Heart right ventricle (tissue), 16 donors: ENCODE measurements at regions not wholly inside any gene's neighbourhood (a gene's known extent, or its start where the extent isn't known, plus 50 kb on each side); places are given as distances from the start of the nearest gene placed in this dataset.
A peak's percentile ranks its signal among the peaks of the same experiment; 100 is the strongest.

Experiments used
- ATAC-seq, 8 donors: fragments of 200-7000 bp; cut with Tn5 transposase; one replicate each; pipeline ENCODE4 v1.9.1; 2020; ENCODE audit warnings: mild to moderate bottlenecking in 8 of 8, moderate library complexity in 8 of 8, moderate number of reproducible peaks in 1 of 8
- DNase-seq, 2 donors: peaks; one replicate each; pipeline ENCODE4 v3.0.0-alpha.2; 2020
- H3K27ac ChIP-seq, 10 donors: fragments of 200-600 bp; sonication (generic) in 2 of 10; one replicate each; pipeline versions ENCODE4 v1.5.0 to v1.8.0; 2020 to 2022; ENCODE audit warnings: mild to moderate bottlenecking in 3 of 10
- H3K27me3 ChIP-seq, 7 donors: fragments of 200-600 bp; one replicate each; pipeline ENCODE4 v1.8.0; 2021 to 2022; ENCODE audit warnings: mild to moderate bottlenecking in 2 of 7
- H3K36me3 ChIP-seq, 9 donors: fragments of 200-600 bp; sonication (generic) in 1 of 9; one replicate each; pipeline versions ENCODE4 v1.5.0 to v1.8.0; 2020 to 2022; ENCODE audit warnings: mild to moderate bottlenecking in 2 of 9
- H3K4me1 ChIP-seq, 9 donors: fragments of 200-600 bp; sonication (generic) in 1 of 9; one replicate each; pipeline versions ENCODE4 v1.5.0 to v1.8.0; 2020 to 2022; ENCODE audit warnings: mild to moderate bottlenecking in 4 of 9
- H3K4me3 ChIP-seq, 10 donors: fragments of 200-600 bp; sonication (generic) in 2 of 10; one replicate each; pipeline versions ENCODE4 v1.5.0 to v1.8.0; 2020 to 2022; ENCODE audit warnings: mild to moderate bottlenecking in 7 of 10, moderate library complexity in 2 of 10
- H3K9me3 ChIP-seq, 11 donors: fragments of 200-600 bp in 10 of 11; sonication (generic) in 2 of 11; one replicate each; pipeline versions ENCODE4 v1.5.0 to v1.8.0; 2013 to 2022; ENCODE audit warnings: mild to moderate bottlenecking in 2 of 11, control low read depth in 1 of 11, moderate library complexity in 1 of 11
- CTCF ChIP-seq, 9 donors: fragments of 200-600 bp; sonication (generic) in 2 of 9; IDR thresholded peaks; one replicate each; pipeline versions ENCODE4 v1.5.0 to v1.8.0; 2021 to 2022; ENCODE audit warnings: antibody characterized with exemption in 9 of 9, mild to moderate bottlenecking in 5 of 9, moderate library complexity in 1 of 9
- WGBS, 2 donors: extraction: QIAGEN DNeasy Blood & Tissue Kit; methylation state at CpG; one replicate each; pipeline ENCODE4 v1.1.7; 2013; ENCODE audit warnings: inconsistent platforms in 1 of 2; 5-methylcytosine and 5-hydroxymethylcytosine counted together
- intact Hi-C, 10 donors: fragments of 100-400 bp; cut with DNase I; formaldehyde crosslinking; loops; one replicate each; pipeline versions ENCODE4 v1.11.1 to v1.14.2; 2022
- donor health status: Arrhythmogenic right ventricular cardiomyopathy.
- donor health status: ischemic (EF 13 %, LVEDD 7.1; RV severe dilation, severe dysfunction).
- donor health status: healthy with polysubstance abuse.
- donor health status: DM: no; HTN: yes; CAD: no.
- donor health status: DM: no; HTN: no; CAD: no.
- donor health status: ischemic (EF 25% LVEDD 6.9; RV normal size, moderate dysfunction).
- donor health status: ischemic (EF 25% LVEDD 5.7; RV mildly dilated, moderate dysfunction).
- donor health status: healthy.
- donor health status: DM: yes; HTN: yes; CAD: no.
- donor health status: Ischemic cardiomyopathy.
- donor health status: ischemic (EF 35%, LVEDD 5.7; RV mildly dilated, moderate dysfunction).
- donor health status: nonischemic (EF 11% LVEDD 7.7; RV severe dilation, severe dysfunction).
- donor health status: DM: yes; HTN: yes; CAD: no.
- donor health status: PGD.
- donor health status: ischemic (EF 29% LVEDD 5.4; RV normal size, mild dysfunction).
- donor health status: nonischemic (EF 23%, LVEDD 6.1; RV moderate dilation, normal function).

- peak overlapping the region in 7 of 10 donors; percentile 36 to 79 (median 58) for H3K27ac ChIP-seq
- 31 to 33% methylated on average over 24 of the region's 24 CpGs for WGBS, 2 donors
- intact Hi-C loops, result no loop called here
Observed at GRCh38 chr4:3827616-3828492, 61.7 kb downstream of the ADRA2C start.

GRCh38 chr4:3828546-3828945, 62.4 kb downstream of the ADRA2C start:
- ATAC-seq, result no peak
- H3K36me3 ChIP-seq, result no peaks in the 10 kb centered on the region
- no peak overlapping the region for H3K27ac ChIP-seq
- H3K4me3 ChIP-seq, result no peak overlapping the region
- H3K27me3 ChIP-seq, result peaks cover 0 to 17% (median 0%) of the 10 kb centered on the region in 7 donors
- no peak for DNase-seq
- H3K4me1 ChIP-seq, result peaks cover 0 to 16% (median 8%) of the 10 kb centered on the region in 9 donors
- 91 to 92% methylated on average over 9 of the region's 9 CpGs for WGBS, 2 donors
- TF ChIP-seq CTCF (IDR thresholded peaks at IDR 0.05), result no peak
- no peaks in the 10 kb centered on the region for H3K9me3 ChIP-seq
- intact Hi-C loops, result no loop called here

More at GRCh38 chr4:3827616-3828492, 61.7 kb downstream of the ADRA2C start:
- Histone ChIP-seq H3K4me1 (peaks cover 0 to 16% (median 8%) of the 10 kb centered on the region in 9 donors), H3K27me3 (peaks cover 0 to 10% (median 0%) of the 10 kb centered on the region in 7 donors), H3K36me3 (no peaks in the 10 kb centered on the region), H3K9me3 (no peaks in the 10 kb centered on the region), H3K4me3 (peak overlapping the region in 3 of 10 donors; percentile 9 to 33 (median 14))
- ATAC-seq, result peak; percentile 81 to 98 (median 94)
- DNase-seq, result peak; percentile 84 to 88
- no peak for TF ChIP-seq CTCF (IDR thresholded peaks at IDR 0.05)

DNA sequence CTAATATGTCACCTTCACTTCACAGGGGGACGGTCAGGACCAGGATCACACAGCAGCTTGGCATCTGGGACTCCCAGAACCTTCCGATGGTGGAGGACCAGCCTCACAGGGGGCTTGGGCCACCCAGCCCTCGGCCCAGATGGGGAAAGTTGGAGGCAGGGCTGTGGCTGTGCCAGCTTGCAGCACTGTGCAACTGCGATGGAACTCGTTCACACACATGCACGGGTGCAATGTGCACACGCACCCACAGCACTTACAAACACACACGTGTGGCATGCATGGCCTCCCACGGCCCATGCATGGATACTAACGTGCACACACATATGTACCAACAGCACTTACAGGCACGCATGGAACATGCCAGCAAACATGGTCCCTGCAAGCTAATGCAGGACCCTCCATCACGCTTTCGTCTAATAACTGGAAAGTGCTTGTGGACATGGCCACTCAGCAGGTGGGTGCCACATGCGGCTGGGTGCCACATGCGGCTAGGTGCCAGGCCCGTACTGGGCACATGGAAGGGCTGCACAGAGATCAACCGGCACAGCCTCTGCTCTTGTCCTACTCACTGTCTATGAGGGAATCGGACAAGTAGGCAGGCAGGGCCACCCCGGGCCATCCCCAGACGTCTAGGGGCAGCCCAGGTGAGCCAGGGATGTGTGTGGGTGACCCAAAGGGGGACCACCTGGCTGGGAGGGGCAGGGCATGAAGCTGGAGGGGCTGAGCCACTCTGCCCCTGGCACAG, 63.2 kb downstream of the ADRA2C start:
- WGBS, 2 donors, result 90% methylated on average over 20 of the region's 20 CpGs
- H3K27me3 ChIP-seq, result peaks cover 0 to 17% (median 8%) of the 10 kb centered on the region in 7 donors
- peaks cover 0 to 16% (median 8%) of the 10 kb centered on the region in 9 donors for H3K4me1 ChIP-seq
- no peak for ATAC-seq
- DNase-seq, result no peak
- intact Hi-C loops, result no loop called here
- no peak overlapping the region for H3K4me3 ChIP-seq
- no peak for TF ChIP-seq CTCF (IDR thresholded peaks at IDR 0.05)
- H3K36me3 ChIP-seq, result no peaks in the 10 kb centered on the region
- no peak overlapping the region for H3K27ac ChIP-seq
- no peaks in the 10 kb centered on the region for H3K9me3 ChIP-seq

DNA sequence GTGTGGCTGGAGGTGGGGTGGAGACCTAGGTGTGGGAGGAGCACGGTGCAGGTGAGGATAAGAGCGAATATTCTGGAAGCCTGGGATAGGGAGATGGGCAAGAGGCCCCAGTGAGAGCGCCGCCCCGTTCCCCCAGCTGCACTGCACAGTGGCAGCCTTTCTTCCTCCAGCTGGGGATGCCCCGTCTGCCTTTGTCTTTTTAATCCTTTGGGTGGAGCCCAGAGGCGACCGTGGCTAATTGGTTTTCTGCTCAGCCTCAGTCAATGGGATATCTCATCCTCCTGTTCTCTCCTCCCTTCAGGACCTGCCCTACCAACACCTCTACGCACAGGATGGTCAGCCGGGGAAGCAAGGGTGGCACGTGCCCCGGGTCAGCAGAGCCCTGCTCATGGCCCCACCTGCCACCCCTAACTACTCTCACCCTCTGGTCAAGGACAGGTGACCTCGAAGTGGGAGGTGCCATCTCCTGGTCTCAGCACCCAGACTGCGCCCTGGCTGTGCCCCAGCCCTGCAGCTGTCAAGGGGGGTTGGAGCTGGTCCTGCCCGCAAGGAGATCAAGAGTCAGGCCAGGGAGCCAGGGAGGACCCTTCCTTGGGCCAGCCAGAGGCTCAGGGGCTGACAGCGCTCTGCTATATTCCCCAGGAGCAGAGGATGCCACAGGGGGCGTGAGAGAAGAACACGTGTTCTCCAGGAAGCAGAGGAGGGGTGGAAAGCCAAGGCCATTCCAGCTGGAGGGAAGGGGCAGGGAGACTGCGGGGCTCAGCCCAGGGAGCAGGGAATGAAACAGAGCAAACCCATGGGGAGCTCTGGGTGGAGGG, 64.0 kb downstream of the ADRA2C start:
- no peak for ATAC-seq
- H3K27ac ChIP-seq, result no peak overlapping the region
- peaks cover 0 to 23% (median 15%) of the 10 kb centered on the region in 7 donors for H3K27me3 ChIP-seq
- peaks cover 0 to 16% (median 8%) of the 10 kb centered on the region in 9 donors for H3K4me1 ChIP-seq
- no peaks in the 10 kb centered on the region for H3K36me3 ChIP-seq
- intact Hi-C loops, result no loop called here
- H3K9me3 ChIP-seq, result no peaks in the 10 kb centered on the region
- no peak for DNase-seq
- no peak overlapping the region for H3K4me3 ChIP-seq
- 69% methylated on average over 19 of the region's 19 CpGs for WGBS, 2 donors
- no peak for TF ChIP-seq CTCF (IDR thresholded peaks at IDR 0.05)
